PC-3 (cell line): ENCODE measurements at regions not wholly inside any gene's neighbourhood (a gene's known extent, or its start where the extent isn't known, plus 50 kb on each side); places are given as distances from the start of the nearest gene placed in this dataset.

ENCODE experiments used
- ATAC-seq: fragments of 200-7000 bp; cut with Tn5 transposase; 2 replicates; pipeline ENCODE4 v1.9.1; 2020; ENCODE audit warnings: mild to moderate bottlenecking, moderate library complexity
- BruUV-seq: library from RNA; stranded (reverse); fragments of 400-500 nt; replicated peaks from 2 replicates; lab custom pipeline; 2021; lab: Mats Ljungman, UMichigan
- CTCF ChIA-PET: fragments of 300-600 bp; sonication (Branson Sonifier 250); formaldehyde crosslinking; loops from one replicate; lab custom pipeline; 2022; ENCODE audit warnings: antibody characterized with exemption; lab: Charles Lee
- POLR2A ChIA-PET: fragments of 300-600 bp; sonication (Branson Sonifier 250); formaldehyde crosslinking; loops from one replicate; lab custom pipeline; 2022; ENCODE audit warnings: antibody characterized with exemption; ENCODE audit not compliant: unreplicated experiment; lab: Charles Lee
- DNase-seq: peaks from one replicate; pipeline ENCODE4 v3.0.0-alpha.2; 2015
- H2AFZ ChIP-seq: fragments of 300-600 bp; sonication (generic); 2 replicates; pipeline ENCODE4 v1.6.0; 2016; ENCODE audit warnings: antibody characterized with exemption, low read length
- H3F3A ChIP-seq: fragments of 300-600 bp; sonication (generic); one replicate; pipeline ENCODE4 v1.6.0; 2017; ENCODE audit warnings: antibody characterized with exemption, low read length, control low read depth, mild to moderate bottlenecking; ENCODE audit not compliant: unreplicated experiment
- H3K27ac ChIP-seq: fragments of 300-600 bp; sonication (generic); 2 replicates; pipeline ENCODE4 v1.5.1; 2016; ENCODE audit warnings: mild to moderate bottlenecking, low read length
- H3K27me3 ChIP-seq: fragments of 300-600 bp; sonication (generic); 2 replicates; pipeline ENCODE4 v1.6.1; 2016; ENCODE audit warnings: low read length, mixed read lengths
- H3K36me3 ChIP-seq: fragments of 300-600 bp; sonication (generic); 2 replicates; pipeline ENCODE4 v1.6.1; 2016; ENCODE audit warnings: low read depth, mixed run types, low read length, mixed read lengths
- H3K4me1 ChIP-seq: fragments of 300-600 bp; sonication (generic); 2 replicates; pipeline ENCODE4 v1.5.1; 2016; ENCODE audit warnings: low read length; ENCODE audit not compliant: insufficient read depth
- H3K4me2 ChIP-seq: fragments of 300-600 bp; sonication (generic); 2 replicates; pipeline ENCODE4 v1.6.0; 2016; ENCODE audit warnings: low read length
- H3K4me3 ChIP-seq: fragments of 300-600 bp; sonication (generic); 2 replicates; pipeline ENCODE4 v1.5.1; 2016; ENCODE audit warnings: mild to moderate bottlenecking, low read length, mixed read lengths
- H3K79me2 ChIP-seq: fragments of 300-600 bp; sonication (generic); 2 replicates; pipeline ENCODE4 v1.6.1; 2017; ENCODE audit warnings: low read length, mixed read lengths
- H3K9ac ChIP-seq: fragments of 300-600 bp; sonication (generic); 2 replicates; pipeline ENCODE4 v1.6.0; 2016; ENCODE audit warnings: mild to moderate bottlenecking, low read length
- H3K9me2 ChIP-seq: fragments of 300-600 bp; sonication (generic); replicated peaks from 2 replicates; pipeline ENCODE4 v1.6.1; 2016; ENCODE audit warnings: mixed run types, low read length, mixed read lengths
- H3K9me3 ChIP-seq: fragments of 300-600 bp; sonication (generic); 2 replicates; pipeline ENCODE4 v1.6.1; 2016; ENCODE audit warnings: low read length, mixed read lengths
- H4K20me1 ChIP-seq: fragments of 300-600 bp; sonication (generic); 2 replicates; pipeline ENCODE4 v1.6.1; 2016; ENCODE audit warnings: low read length, mixed read lengths
- EZH2 ChIP-seq: fragments of 300-600 bp; sonication (generic); IDR thresholded peaks from one replicate; pipeline ENCODE4 v1.6.1; 2017; ENCODE audit warnings: antibody characterized with exemption, mild to moderate bottlenecking, low read length; ENCODE audit not compliant: unreplicated experiment
- EZH2phosphoT487 ChIP-seq: fragments of 300-600 bp; sonication (generic); IDR thresholded peaks from 2 replicates; pipeline ENCODE4 v1.6.1; 2018; ENCODE audit warnings: mild to moderate bottlenecking, antibody characterized with exemption, low read length, borderline replicate concordance
- intact Hi-C: fragments of 100-400 bp; cut with micrococcal nuclease; formaldehyde crosslinking; loops from 2 replicates; pipeline ENCODE4 v1.9.0; 2023
- TF ChIP-seq, protein P1 (sequence below): fragments of 300-600 bp; sonication (generic); conservative IDR thresholded peaks from 2 replicates; pipeline ENCODE4 v1.5.1; 2017; ENCODE audit warnings: antibody characterized with exemption, low read depth, mild to moderate bottlenecking, low read length

DNA sequence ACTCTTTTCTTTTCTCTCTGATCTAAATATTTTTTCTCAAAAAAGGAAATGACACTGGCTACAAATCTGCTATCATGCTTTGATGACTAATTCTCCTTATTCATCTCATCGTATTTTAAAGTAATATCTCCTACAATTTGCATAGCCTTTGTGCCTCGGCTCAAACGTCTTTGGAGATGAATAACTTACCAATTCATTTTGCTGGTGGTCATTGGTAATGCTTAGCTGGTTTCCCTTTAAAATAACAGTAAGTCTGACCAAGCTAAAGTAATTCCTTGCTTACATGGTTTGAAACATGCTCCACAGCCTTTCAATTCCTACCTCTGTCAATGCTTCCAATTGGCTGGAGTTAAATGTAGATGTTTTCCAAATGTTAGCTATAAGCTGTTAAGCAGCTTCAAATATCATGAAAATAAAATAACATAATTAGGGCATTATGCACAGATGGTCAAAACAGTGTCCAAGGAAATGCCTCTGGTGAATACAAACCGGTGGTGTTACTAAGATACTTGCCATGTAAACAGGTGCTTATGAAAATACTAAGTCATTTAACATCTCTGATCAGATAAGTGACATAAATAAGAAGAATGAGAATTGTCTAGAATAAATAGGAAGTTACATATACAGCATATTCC, 435.0 kb downstream of the POM121L12 start:
- Histone ChIP-seq H3K9ac (no peak overlapping the region), H3K4me1 (no peaks in the 10 kb centered on the region), H3K27ac (no peak overlapping the region), H3K9me2 (no peaks in the 10 kb centered on the region), H4K20me1 (no peaks in the 10 kb centered on the region), H3F3A (no peaks in the 10 kb centered on the region), H3K79me2 (no peaks in the 10 kb centered on the region), H2AFZ (no peak overlapping the region), H3K9me3 (no peaks in the 10 kb centered on the region), H3K4me2 (no peak overlapping the region), H3K4me3 (no peak overlapping the region), H3K27me3 (no peaks in the 10 kb centered on the region), H3K36me3 (no peaks in the 10 kb centered on the region)
- ATAC-seq (no peak), DNase-seq (no peak)
- CTCF ChIA-PET, result no interaction called here
- POLR2A ChIA-PET, result no interaction called here
- intact Hi-C loops, result no loop called here
- TF ChIP-seq EZH2phosphoT487 (no peak), EZH2 (no peak)
- TF ChIP-seq, protein P1, sequence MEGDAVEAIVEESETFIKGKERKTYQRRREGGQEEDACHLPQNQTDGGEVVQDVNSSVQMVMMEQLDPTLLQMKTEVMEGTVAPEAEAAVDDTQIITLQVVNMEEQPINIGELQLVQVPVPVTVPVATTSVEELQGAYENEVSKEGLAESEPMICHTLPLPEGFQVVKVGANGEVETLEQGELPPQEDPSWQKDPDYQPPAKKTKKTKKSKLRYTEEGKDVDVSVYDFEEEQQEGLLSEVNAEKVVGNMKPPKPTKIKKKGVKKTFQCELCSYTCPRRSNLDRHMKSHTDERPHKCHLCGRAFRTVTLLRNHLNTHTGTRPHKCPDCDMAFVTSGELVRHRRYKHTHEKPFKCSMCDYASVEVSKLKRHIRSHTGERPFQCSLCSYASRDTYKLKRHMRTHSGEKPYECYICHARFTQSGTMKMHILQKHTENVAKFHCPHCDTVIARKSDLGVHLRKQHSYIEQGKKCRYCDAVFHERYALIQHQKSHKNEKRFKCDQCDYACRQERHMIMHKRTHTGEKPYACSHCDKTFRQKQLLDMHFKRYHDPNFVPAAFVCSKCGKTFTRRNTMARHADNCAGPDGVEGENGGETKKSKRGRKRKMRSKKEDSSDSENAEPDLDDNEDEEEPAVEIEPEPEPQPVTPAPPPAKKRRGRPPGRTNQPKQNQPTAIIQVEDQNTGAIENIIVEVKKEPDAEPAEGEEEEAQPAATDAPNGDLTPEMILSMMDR, result no peak
- BruUV-seq, result no TSS peak

DNA sequence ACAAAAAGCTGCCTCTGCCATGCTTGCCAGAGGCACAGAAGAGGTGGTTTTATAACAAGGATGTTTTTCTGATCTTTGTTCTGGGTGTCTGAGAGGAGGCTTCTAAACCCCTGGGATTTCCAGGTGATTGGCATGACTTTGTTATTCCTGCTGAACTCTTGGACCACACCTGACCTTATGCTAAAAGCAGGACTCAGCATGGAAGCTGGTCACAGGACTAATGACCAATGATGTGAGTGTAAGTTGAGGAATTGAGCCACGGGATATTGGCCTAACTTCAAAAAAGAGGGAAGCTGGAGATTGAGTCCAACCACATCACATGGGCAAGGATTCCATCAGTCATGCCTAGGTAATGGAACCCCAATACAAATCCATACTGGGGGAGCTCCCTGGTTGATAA, 437.9 kb downstream of the POM121L12 start:
- Histone ChIP-seq H4K20me1 (no peaks in the 10 kb centered on the region), H3K4me3 (no peak overlapping the region), H3K4me2 (no peak overlapping the region), H2AFZ (no peak overlapping the region), H3K79me2 (no peaks in the 10 kb centered on the region), H3K27me3 (no peaks in the 10 kb centered on the region), H3K9me3 (no peaks in the 10 kb centered on the region), H3F3A (no peaks in the 10 kb centered on the region), H3K27ac (no peak overlapping the region), H3K36me3 (no peaks in the 10 kb centered on the region), H3K4me1 (no peaks in the 10 kb centered on the region), H3K9ac (no peak overlapping the region), H3K9me2 (no peaks in the 10 kb centered on the region)
- ATAC-seq (no peak), DNase-seq (no peak)
- CTCF ChIA-PET, result no interaction called here
- POLR2A ChIA-PET, result no interaction called here
- BruUV-seq, result no TSS peak
- intact Hi-C loops, result no loop called here
- TF ChIP-seq EZH2phosphoT487 (no peak), EZH2 (no peak)
- TF ChIP-seq, protein P1, result no peak

DNA sequence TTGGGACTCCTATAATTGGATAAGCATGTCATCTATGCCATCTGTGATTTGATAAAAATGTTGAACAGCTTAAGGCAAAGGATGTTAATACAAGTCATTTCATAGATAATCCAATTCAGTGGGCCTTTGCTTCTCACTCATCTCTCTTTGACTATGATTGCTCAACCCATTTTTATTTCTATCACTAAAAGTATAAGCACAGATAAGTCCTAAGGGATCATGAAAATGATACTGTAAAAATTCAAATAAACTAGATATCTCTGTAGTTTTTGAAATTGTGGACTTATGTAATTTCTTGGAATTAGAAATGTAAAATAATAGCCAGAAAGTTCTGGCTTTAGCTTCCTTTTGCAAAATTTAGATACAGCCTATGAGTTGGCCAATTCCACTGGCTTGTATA, 440.3 kb downstream of the POM121L12 start:
- Histone ChIP-seq H3K4me2 (no peak overlapping the region), H3K9ac (no peak overlapping the region), H3K4me1 (no peaks in the 10 kb centered on the region), H3K27me3 (no peaks in the 10 kb centered on the region), H3K27ac (no peak overlapping the region), H3K9me2 (no peaks in the 10 kb centered on the region), H4K20me1 (no peaks in the 10 kb centered on the region), H3K9me3 (no peaks in the 10 kb centered on the region), H2AFZ (no peak overlapping the region), H3K36me3 (no peaks in the 10 kb centered on the region), H3K4me3 (no peak overlapping the region), H3K79me2 (no peaks in the 10 kb centered on the region), H3F3A (no peaks in the 10 kb centered on the region)
- POLR2A ChIA-PET, result no interaction called here
- TF ChIP-seq, protein P1, result no peak
- TF ChIP-seq EZH2, result no peak
- TF ChIP-seq EZH2phosphoT487, result no peak
- CTCF ChIA-PET, result no interaction called here
- ATAC-seq (no peak), DNase-seq (no peak)
- intact Hi-C loops, result no loop called here
- no TSS peak for BruUV-seq
